ENCODE measurements at regions not wholly inside any gene's neighbourhood (a gene's known extent, or its start where the extent isn't known, plus 50 kb on each side); places are given as distances from the start of the nearest gene placed in this dataset.

DNA sequence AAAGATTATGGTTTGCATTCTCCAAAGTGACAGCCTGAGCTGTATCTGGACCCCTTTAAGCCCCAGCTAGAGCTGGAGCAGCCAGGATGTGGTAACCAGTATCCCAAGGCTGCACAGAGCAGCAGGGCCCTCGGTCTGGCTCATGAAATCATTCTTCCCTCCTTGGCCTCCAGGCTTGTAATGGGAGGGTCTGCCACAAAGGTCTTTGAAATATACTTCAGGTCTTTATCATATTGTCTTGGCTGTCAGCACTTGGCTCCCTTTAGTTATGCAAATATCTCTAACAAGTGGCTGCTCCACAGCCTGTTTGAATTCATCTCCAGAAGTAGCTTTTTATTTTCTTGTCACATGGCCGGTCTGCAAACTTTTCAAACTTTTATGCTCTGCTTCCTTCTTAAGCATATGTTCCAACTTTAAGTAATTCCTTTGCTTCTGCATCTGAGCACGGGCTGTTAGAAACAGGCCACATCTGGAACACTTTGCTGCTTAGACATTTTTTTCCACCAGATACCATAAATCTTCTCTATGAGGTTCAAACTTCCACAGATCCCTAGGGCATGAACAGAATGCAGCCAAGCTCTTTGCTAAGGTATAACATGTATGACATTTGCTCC, 663.4 kb upstream of the MIS18BP1 start:
- Histone ChIP-seq H3K9ac (replicated peaks; ENCODE audit: extremely low read depth, insufficient read depth, low read length) (no peak overlapping the region), H3K36me3 (ENCODE audit: control insufficient read depth in 2 of 2, extremely low read depth in 1 of 2, insufficient read depth in 2 of 2, low read length in 2 of 2) (no peaks in the 10 kb centered on the region), H3K9me1 (replicated peaks; ENCODE audit: control insufficient read depth, extremely low read depth, insufficient read depth, low read length) (no peaks in the 10 kb centered on the region), H3K4me1 (ENCODE audit: control insufficient read depth, extremely low read depth, insufficient read depth, low read length) (no peaks in the 10 kb centered on the region), H3K4me3 (replicated peaks in 1 of 3; ENCODE audit: insufficient read depth in 1 of 3, low read depth in 1 of 3, low read length in 3 of 3) (no peak overlapping the region), H3K9me3 (replicated peaks; ENCODE audit: control insufficient read depth, insufficient read depth, low read length) (no peaks in the 10 kb centered on the region), H3K27ac (ENCODE audit: insufficient read depth, low read depth, low read length) (no peak overlapping the region), H3K4me2 (ENCODE audit: insufficient read depth, low read length) (no peak overlapping the region), H3K27me3 (ENCODE audit: control insufficient read depth in 2 of 2, insufficient read depth in 2 of 2, low read length in 2 of 2) (no peaks in the 10 kb centered on the region), H3K79me2 (ENCODE audit: control insufficient read depth, insufficient read depth, low read length) (no peaks in the 10 kb centered on the region), H2AFZ (ENCODE audit: low read depth, low read length) (no peak overlapping the region), H4K20me1 (replicated peaks; ENCODE audit: control insufficient read depth, extremely low read depth, insufficient read depth, low read length) (no peaks in the 10 kb centered on the region)
- intact Hi-C loops (cut with micrococcal nuclease) = no loop called here
- ChIA-PET POLR2A (no interaction called here), CTCF (no interaction called here)
- DNase-seq (ENCODE audit: low read depth, low spot score) = no peak
- TF ChIP-seq JUN (IDR thresholded peaks at IDR 0.05; ENCODE audit: borderline replicate concordance, insufficient read depth, insufficient read length, low read depth) (no peak), FOS (IDR thresholded peaks at IDR 0.05; ENCODE audit: borderline replicate concordance, insufficient read depth, low read length) (no peak), EZH2 (IDR thresholded peaks at IDR 0.05; ENCODE audit: borderline replicate concordance, low read depth, low read length, severe bottlenecking) (no peak), MYC (IDR thresholded peaks at IDR 0.05; ENCODE audit: low read depth, low read length) (no peak), GATA2 (IDR thresholded peaks at IDR 0.05; ENCODE audit: insufficient read depth, insufficient read length, low read depth, low read length) (no peak)
- BruUV-seq (replicated peaks) = no TSS peak
- dilution Hi-C loops (cut with MboI; ENCODE audit: extremely low pct_ligation_motif_present, low sequenced_read_pairs) = no loop called here
- FAIRE-seq = no peak

DNA sequence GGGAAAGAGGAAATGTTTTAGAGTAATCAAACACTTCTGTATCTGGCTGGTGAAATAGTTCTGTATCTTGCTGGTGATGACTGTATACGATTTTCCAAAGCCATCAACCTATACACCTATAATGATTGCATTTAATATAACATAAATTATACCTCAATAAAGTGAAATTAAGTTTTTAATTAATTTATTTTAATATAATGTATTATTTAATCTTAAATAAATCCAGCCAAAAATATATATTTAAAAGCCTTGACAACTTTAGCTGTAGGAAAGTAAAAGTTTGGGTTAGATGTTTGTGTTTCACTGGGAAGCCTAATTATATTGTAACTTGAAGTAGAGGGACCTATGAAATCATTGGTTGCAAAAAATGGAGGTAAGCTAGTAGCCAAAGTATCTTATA, 654.8 kb upstream of the MIS18BP1 start:
- H4K20me1 ChIP-seq (replicated peaks; ENCODE audit: control insufficient read depth, extremely low read depth, insufficient read depth, low read length) = no peaks in the 10 kb centered on the region
- no peak for DNase-seq (ENCODE audit: low read depth, low spot score)
- H3K4me1 ChIP-seq (ENCODE audit: control insufficient read depth, extremely low read depth, insufficient read depth, low read length) = no peaks in the 10 kb centered on the region
- POLR2A ChIA-PET = no interaction called here
- no peak for FAIRE-seq
- H2AFZ ChIP-seq (ENCODE audit: low read depth, low read length) = no peak overlapping the region
- no peaks in the 10 kb centered on the region for H3K36me3 ChIP-seq (ENCODE audit: control insufficient read depth in 2 of 2, extremely low read depth in 1 of 2, insufficient read depth in 2 of 2, low read length in 2 of 2)
- TF ChIP-seq MYC (IDR thresholded peaks at IDR 0.05; ENCODE audit: low read depth, low read length) (no peak), EZH2 (IDR thresholded peaks at IDR 0.05; ENCODE audit: borderline replicate concordance, low read depth, low read length, severe bottlenecking) (no peak), FOS (IDR thresholded peaks at IDR 0.05; ENCODE audit: borderline replicate concordance, insufficient read depth, low read length) (no peak), MAX (IDR thresholded peaks at IDR 0.05; ENCODE audit: insufficient read depth, insufficient read length) (no peak), JUN (IDR thresholded peaks at IDR 0.05; ENCODE audit: borderline replicate concordance, insufficient read depth, insufficient read length, low read depth) (no peak), GATA2 (IDR thresholded peaks at IDR 0.05; ENCODE audit: insufficient read depth, insufficient read length, low read depth, low read length) (no peak), POLR2A (IDR thresholded peaks at IDR 0.05; ENCODE audit: low read depth, low read length) (no peak), POLR2AphosphoS5 (IDR thresholded peaks at IDR 0.05; ENCODE audit: insufficient read depth, low read depth, low read length) (no peak)
- TF ChIP-seq, protein P1, sequence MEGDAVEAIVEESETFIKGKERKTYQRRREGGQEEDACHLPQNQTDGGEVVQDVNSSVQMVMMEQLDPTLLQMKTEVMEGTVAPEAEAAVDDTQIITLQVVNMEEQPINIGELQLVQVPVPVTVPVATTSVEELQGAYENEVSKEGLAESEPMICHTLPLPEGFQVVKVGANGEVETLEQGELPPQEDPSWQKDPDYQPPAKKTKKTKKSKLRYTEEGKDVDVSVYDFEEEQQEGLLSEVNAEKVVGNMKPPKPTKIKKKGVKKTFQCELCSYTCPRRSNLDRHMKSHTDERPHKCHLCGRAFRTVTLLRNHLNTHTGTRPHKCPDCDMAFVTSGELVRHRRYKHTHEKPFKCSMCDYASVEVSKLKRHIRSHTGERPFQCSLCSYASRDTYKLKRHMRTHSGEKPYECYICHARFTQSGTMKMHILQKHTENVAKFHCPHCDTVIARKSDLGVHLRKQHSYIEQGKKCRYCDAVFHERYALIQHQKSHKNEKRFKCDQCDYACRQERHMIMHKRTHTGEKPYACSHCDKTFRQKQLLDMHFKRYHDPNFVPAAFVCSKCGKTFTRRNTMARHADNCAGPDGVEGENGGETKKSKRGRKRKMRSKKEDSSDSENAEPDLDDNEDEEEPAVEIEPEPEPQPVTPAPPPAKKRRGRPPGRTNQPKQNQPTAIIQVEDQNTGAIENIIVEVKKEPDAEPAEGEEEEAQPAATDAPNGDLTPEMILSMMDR (IDR thresholded peaks at IDR 0.05; ENCODE audit: extremely low read depth in 1 of 2, insufficient read depth in 1 of 2, low read depth in 1 of 2, low read length in 2 of 2) = no peak
- no peak overlapping the region for H3K4me2 ChIP-seq (ENCODE audit: insufficient read depth, low read length)
- H3K4me3 ChIP-seq (replicated peaks in 1 of 3; ENCODE audit: insufficient read depth in 1 of 3, low read depth in 1 of 3, low read length in 3 of 3) = no peak overlapping the region
- H3K27me3 ChIP-seq (ENCODE audit: control insufficient read depth in 2 of 2, insufficient read depth in 2 of 2, low read length in 2 of 2) = no peaks in the 10 kb centered on the region
- H3K27ac ChIP-seq (ENCODE audit: insufficient read depth, low read depth, low read length) = no peak overlapping the region
- intact Hi-C loops (cut with micrococcal nuclease) = no loop called here
- dilution Hi-C loops (cut with MboI; ENCODE audit: extremely low pct_ligation_motif_present, low sequenced_read_pairs) = no loop called here
- H3K9me1 ChIP-seq (replicated peaks; ENCODE audit: control insufficient read depth, extremely low read depth, insufficient read depth, low read length) = no peaks in the 10 kb centered on the region
- H3K9ac ChIP-seq (replicated peaks; ENCODE audit: extremely low read depth, insufficient read depth, low read length) = no peak overlapping the region
- no peaks in the 10 kb centered on the region for H3K9me3 ChIP-seq (replicated peaks; ENCODE audit: control insufficient read depth, insufficient read depth, low read length)
- CTCF ChIA-PET = no interaction called here
- BruUV-seq (replicated peaks) = no TSS peak
- no peaks in the 10 kb centered on the region for H3K79me2 ChIP-seq (ENCODE audit: control insufficient read depth, insufficient read depth, low read length)

Measured in endothelial cell of umbilical vein (primary cell).